Stimulated activated CD4-positive, alpha-beta T cell treated with anti-CD3 and anti-CD28 coated beads, Interleukin-12 subunit alpha, Interleukin-12 subunit beta, amount 100 ng/mL, for 48 hours (primary cell): ENCODE measurements at regions not wholly inside any gene's neighbourhood (a gene's known extent, or its start where the extent isn't known, plus 50 kb on each side); places are given as distances from the start of the nearest gene placed in this dataset.

ENCODE experiments used
- DNase-seq, 3 donors: peaks; one replicate each; pipeline ENCODE4 v3.0.0-alpha.2; 2020; ENCODE audit warnings: low read depth in 2 of 3, low spot score in 1 of 3

DNA sequence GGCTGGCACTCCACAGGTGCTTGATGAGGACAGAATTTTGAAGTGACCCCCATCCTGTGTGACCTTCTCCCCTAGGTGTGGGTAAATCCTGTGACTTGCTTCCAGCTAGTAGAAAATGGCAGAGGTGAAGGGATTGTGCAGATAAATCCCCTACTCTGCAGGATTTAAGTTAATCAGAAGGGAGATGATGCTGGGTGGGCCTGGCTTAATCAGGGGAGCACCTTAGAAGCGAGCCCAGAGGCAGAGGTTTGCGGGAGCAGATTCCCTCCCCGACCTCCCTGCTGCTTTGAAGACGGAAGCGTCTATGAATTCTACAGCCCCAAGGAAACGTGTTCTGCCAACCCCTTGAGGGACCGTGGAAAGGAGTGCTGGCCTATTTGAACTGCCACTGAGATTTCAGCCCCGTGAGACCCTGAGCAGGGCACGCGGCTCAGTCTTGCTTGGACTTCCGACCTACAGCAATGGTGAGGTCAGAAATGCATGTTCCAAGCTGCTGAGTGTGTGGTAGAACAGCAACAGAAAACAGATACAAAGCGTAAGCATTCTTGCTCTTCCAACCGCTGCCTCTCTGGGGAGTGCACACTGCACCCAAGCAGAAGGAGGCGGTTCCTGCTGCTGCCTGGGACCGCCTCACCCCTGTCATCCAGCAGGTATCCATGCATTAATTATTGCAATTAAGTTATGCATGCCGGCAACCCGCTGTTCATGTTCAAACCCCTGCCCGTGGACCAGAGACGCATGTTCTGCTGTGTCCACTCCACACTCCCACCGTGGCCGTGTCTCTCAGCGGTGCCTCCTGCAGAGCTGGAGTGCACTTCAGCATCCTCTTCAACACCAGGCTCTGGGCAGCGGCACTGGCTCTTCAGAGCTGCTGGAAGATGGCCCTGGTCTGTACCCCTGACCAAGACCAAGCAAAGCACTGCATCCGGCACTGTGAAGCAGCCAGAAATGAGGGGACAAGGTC is 54.6 kb upstream of the RXRA start:
- no peak for DNase-seq

DNA sequence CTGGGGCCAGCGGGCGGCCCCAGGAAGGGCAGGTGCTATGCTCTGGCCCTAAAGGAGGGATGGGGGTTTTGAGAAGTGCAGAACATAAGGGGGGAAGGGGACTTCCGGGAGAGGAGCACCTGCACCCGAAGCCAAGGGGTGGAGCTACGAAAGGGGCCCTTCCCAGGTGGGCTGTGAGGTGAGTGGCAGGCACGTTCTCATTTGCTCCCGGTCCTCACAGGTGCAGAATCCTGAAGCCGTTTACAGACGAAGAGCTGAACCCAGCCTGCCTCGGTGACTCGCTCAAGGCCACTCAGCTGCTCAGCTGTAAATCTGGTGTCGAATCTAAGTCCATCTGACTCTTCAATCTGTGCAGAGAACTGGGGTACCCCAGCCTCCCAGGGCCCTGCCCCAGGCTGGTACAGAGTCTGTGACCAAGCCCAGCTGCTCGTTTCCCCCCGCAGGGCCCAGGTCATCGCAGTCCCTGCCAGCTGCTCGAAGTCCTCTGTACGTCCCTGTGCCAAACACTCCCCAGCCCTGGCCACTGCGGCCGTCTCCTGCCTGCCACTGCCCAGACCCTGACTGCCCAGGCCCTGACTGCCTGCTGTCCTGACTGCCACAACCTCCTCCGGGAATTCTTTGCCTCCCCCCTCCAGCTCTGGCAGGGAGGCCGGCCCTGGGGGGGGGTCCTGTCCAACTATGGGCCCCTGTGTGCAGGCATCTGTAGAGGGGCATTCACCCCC is 53.8 kb upstream of the RXRA start:
- DNase-seq, result no peak

DNA sequence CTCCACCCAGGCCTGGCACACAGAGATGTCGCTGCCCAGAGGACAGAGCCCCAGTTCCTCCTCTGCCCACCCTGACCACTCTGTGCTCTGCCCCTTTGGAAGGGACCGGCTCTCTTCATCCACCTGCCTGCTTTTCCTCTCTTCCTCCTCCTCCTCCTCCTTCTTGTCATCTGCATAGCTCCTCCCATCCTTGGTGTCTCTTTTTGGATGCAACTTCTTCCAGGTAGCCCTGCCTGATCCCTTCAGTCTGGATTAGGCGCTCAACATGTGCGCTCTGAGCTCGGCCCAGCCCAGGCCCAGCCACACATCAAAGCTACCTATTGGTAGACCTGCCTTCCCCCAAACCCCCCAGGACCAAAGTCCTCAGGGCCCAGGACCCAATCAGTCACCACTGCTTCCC is 52.6 kb upstream of the RXRA start:
- DNase-seq, result no peak

- DNase-seq, result no peak
Observed at GRCh38 chr9:134275375-134275774, 50.9 kb upstream of the RXRA start.

- no peak for DNase-seq
Observed at GRCh38 chr9:134276453-134277245, 49.6 kb upstream of the RXRA start.
